22Rv1 (cell line): ENCODE measurements at regions not wholly inside any gene's neighbourhood (a gene's known extent, or its start where the extent isn't known, plus 50 kb on each side); places are given as distances from the start of the nearest gene placed in this dataset.

Experiments
- ZFX ChIP-seq: fragments of 450-650 bp; IDR thresholded peaks from 2 replicates; pipeline ENCODE4 v1.6.1; 2017; ENCODE audit warnings: antibody characterized with exemption, borderline replicate concordance
- TF ChIP-seq, protein P1 (sequence below): fragments of 450-650 bp; IDR thresholded peaks from 2 replicates; pipeline ENCODE4 v1.5.1; 2017; ENCODE audit warnings: mild to moderate bottlenecking

DNA sequence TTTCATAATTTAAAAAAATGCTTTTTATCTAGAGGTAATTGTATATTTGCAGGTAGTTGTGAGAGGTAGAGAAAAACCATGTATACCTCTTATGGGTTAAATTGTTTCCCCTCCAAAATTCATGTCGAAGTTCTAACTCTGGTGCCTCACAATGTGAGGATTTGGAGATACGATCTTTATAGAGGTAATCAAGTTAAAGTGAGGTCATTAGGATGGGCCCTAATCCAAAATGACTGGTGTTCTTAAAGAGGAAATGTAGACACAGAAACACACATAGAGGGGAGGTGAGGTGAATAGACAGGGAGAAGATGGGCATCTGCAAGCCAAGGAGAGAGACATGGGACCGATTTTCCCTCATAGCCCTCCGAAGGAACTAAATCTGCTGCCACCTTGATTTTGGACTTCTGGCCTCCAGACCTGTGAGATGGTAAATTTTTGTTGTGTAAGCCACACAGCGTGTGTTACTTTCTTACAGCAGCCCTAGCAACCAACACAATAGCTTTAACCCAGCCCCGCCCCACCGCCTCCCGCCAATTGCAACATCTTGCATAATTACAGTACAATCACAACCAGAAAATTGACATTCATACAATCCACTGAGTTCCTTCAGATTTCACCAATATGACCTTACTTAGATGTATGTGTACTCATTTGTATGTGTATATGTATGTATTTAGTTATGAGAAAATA, 208.9 kb downstream of the MIB1 start:
- TF ChIP-seq, protein P1, sequence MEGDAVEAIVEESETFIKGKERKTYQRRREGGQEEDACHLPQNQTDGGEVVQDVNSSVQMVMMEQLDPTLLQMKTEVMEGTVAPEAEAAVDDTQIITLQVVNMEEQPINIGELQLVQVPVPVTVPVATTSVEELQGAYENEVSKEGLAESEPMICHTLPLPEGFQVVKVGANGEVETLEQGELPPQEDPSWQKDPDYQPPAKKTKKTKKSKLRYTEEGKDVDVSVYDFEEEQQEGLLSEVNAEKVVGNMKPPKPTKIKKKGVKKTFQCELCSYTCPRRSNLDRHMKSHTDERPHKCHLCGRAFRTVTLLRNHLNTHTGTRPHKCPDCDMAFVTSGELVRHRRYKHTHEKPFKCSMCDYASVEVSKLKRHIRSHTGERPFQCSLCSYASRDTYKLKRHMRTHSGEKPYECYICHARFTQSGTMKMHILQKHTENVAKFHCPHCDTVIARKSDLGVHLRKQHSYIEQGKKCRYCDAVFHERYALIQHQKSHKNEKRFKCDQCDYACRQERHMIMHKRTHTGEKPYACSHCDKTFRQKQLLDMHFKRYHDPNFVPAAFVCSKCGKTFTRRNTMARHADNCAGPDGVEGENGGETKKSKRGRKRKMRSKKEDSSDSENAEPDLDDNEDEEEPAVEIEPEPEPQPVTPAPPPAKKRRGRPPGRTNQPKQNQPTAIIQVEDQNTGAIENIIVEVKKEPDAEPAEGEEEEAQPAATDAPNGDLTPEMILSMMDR: no peak
- no peak for TF ChIP-seq ZFX
